Liver (tissue), 8 donors: ENCODE measurements at regions not wholly inside any gene's neighbourhood (a gene's known extent, or its start where the extent isn't known, plus 50 kb on each side); places are given as distances from the start of the nearest gene placed in this dataset.

Source experiments
- DNase-seq: peaks from one replicate; pipeline ENCODE4 v3.0.0-alpha.2; 2017; ENCODE audit warnings: low spot score
- H3K27ac ChIP-seq, 2 donors: one replicate each; pipeline ENCODE4 v1.7.0; 2013; ENCODE audit warnings: inconsistent platforms in 2 of 2, low read length in 2 of 2, control low read depth in 1 of 2, low read depth in 1 of 2, mild to moderate bottlenecking in 1 of 2
- H3K27me3 ChIP-seq, 4 donors: one replicate each; pipeline versions ENCODE4 v1.6.1 to v1.7.0; 2013; ENCODE audit warnings: low read length in 3 of 4, inconsistent platforms in 1 of 4, mild to moderate bottlenecking in 1 of 4, moderate library complexity in 1 of 4; ENCODE audit not compliant: control insufficient read depth in 4 of 4, insufficient read depth in 4 of 4
- H3K36me3 ChIP-seq, 4 donors: one replicate each; pipeline versions ENCODE4 v1.6.1 to v1.7.0; 2013; ENCODE audit warnings: low read length in 3 of 4, mild to moderate bottlenecking in 3 of 4, low read depth in 1 of 4, moderate library complexity in 1 of 4; ENCODE audit not compliant: control insufficient read depth in 4 of 4, insufficient read depth in 3 of 4
- H3K4me1 ChIP-seq, 4 donors: one replicate each; pipeline versions ENCODE4 v1.6.1 to v1.7.0; 2013; ENCODE audit warnings: low read length in 3 of 4, mild to moderate bottlenecking in 3 of 4, moderate library complexity in 1 of 4; ENCODE audit not compliant: control insufficient read depth in 4 of 4, insufficient read depth in 4 of 4
- H3K4me3 ChIP-seq, 3 donors: one replicate each; pipeline versions ENCODE4 v1.6.1 to v1.7.0; 2013; ENCODE audit warnings: low read length in 3 of 3, control low read depth in 1 of 3, low read depth in 1 of 3, mild to moderate bottlenecking in 1 of 3
- H3K9ac ChIP-seq, 2 donors: one replicate each; pipeline ENCODE4 v1.7.0; 2013; ENCODE audit warnings: low read length in 2 of 2, mild to moderate bottlenecking in 2 of 2, moderate library complexity in 2 of 2, control low read depth in 1 of 2, low read depth in 1 of 2
- H3K9me3 ChIP-seq, 4 donors: one replicate each; pipeline versions ENCODE4 v1.6.1 to v1.7.0; 2013; ENCODE audit warnings: low read length in 3 of 4; ENCODE audit not compliant: control insufficient read depth in 4 of 4
- ATF3 ChIP-seq: IDR thresholded peaks from 2 replicates; pipeline ENCODE4 v1.6.1; 2016; ENCODE audit warnings: antibody characterized with exemption
- CTCF ChIP-seq: fragments of 150-350 bp; IDR thresholded peaks from 2 replicates; pipeline ENCODE4 v1.5.1; 2017; ENCODE audit warnings: improper control_type of control experiment, low read depth, low read length; ENCODE audit not compliant: missing input control
- EGR1 ChIP-seq, 2 donors: IDR thresholded peaks; 2 replicates each; pipeline ENCODE4 v1.6.1; 2016 to 2018; ENCODE audit warnings: antibody characterized with exemption in 2 of 2, low read depth in 2 of 2
- FOXA1 ChIP-seq: IDR thresholded peaks from 2 replicates; pipeline ENCODE4 v1.6.1; 2016; ENCODE audit warnings: antibody characterized with exemption
- FOXA2 ChIP-seq: IDR thresholded peaks from 2 replicates; pipeline ENCODE4 v1.6.1; 2016; ENCODE audit warnings: antibody characterized with exemption
- HNF4A ChIP-seq, 2 donors: conservative IDR thresholded peaks; 2 replicates each; pipeline ENCODE4 v1.6.1; 2016; ENCODE audit warnings: antibody characterized with exemption in 2 of 2, mild to moderate bottlenecking in 2 of 2
- HNF4G ChIP-seq: IDR thresholded peaks from 2 replicates; pipeline ENCODE4 v1.6.1; 2016; ENCODE audit warnings: antibody characterized with exemption
- JUND ChIP-seq, 2 donors: IDR thresholded peaks; 2 replicates each; pipeline ENCODE4 v1.6.1; 2016; ENCODE audit warnings: antibody characterized with exemption in 2 of 2
- MAX ChIP-seq: IDR thresholded peaks from 2 replicates; pipeline ENCODE4 v1.6.1; 2016; ENCODE audit warnings: antibody characterized with exemption
- NR2F2 ChIP-seq: IDR thresholded peaks from 2 replicates; pipeline ENCODE4 v1.6.1; 2016; ENCODE audit warnings: antibody characterized with exemption
- RAD21 ChIP-seq, 2 donors: IDR thresholded peaks; 2 replicates each; pipeline ENCODE4 v1.6.1; 2016; ENCODE audit warnings: antibody characterized with exemption in 2 of 2, mild to moderate bottlenecking in 2 of 2
- REST ChIP-seq: IDR thresholded peaks from 2 replicates; pipeline ENCODE4 v1.6.1; 2016; ENCODE audit warnings: antibody characterized with exemption, mild to moderate bottlenecking
- RXRA ChIP-seq, 2 donors: IDR thresholded peaks; 2 replicates each; pipeline ENCODE4 v1.6.1; 2017 to 2018; ENCODE audit warnings: antibody characterized with exemption in 2 of 2, mild to moderate bottlenecking in 1 of 2
- SP1 ChIP-seq: IDR thresholded peaks from 2 replicates; pipeline ENCODE4 v1.6.1; 2018; ENCODE audit warnings: antibody characterized with exemption, mild to moderate bottlenecking
- TAF1 ChIP-seq: conservative IDR thresholded peaks from 2 replicates; pipeline ENCODE4 v1.6.1; 2016; ENCODE audit warnings: antibody characterized with exemption, mild to moderate bottlenecking
- YY1 ChIP-seq: IDR thresholded peaks from 2 replicates; pipeline ENCODE4 v1.6.1; 2016; ENCODE audit warnings: antibody characterized with exemption, mild to moderate bottlenecking
- ZBTB33 ChIP-seq: IDR thresholded peaks from 2 replicates; pipeline ENCODE4 v1.6.1; 2016; ENCODE audit warnings: antibody characterized with exemption
- WGBS: extraction: QIAGEN DNeasy Blood & Tissue Kit; methylation state at CpG from one replicate; pipeline ENCODE4 v1.1.7; 2013; 5-methylcytosine and 5-hydroxymethylcytosine counted together
- donor health status: healthy.
- donor health status: healthy.
- donor health status: healthy.
- donor health status: healthy.
- donor health status: healthy.

- peaks cover 5 to 27% (median 13%) of the 10 kb centered on the region in 4 donors for H3K4me1 ChIP-seq
- no peaks in the 10 kb centered on the region for H3K27me3 ChIP-seq
- H3K27ac ChIP-seq: no peak overlapping the region
- TF ChIP-seq EGR1 (IDR thresholded peaks at IDR 0.05; ENCODE audit: low read depth in 2 of 2) (no peak), JUND (IDR thresholded peaks at IDR 0.05) (no peak), NR2F2 (no peak), HNF4A (conservative IDR thresholded peaks at IDR 0.05) (no peak), FOXA1 (no peak), HNF4G (no peak), FOXA2 (no peak), SP1 (no peak), MAX (no peak), ATF3 (no peak), CTCF (no peak), REST (no peak), TAF1 (no peak), YY1 (no peak), RAD21 (IDR thresholded peaks at IDR 0.05) (no peak)
- H3K36me3 ChIP-seq: no peaks in the 10 kb centered on the region
- H3K4me3 ChIP-seq: no peak overlapping the region
- no peak for DNase-seq
- H3K9ac ChIP-seq: no peak overlapping the region
- H3K9me3 ChIP-seq: no peaks in the 10 kb centered on the region
- 89% methylated on average over 5 of the region's 5 CpGs for WGBS
Observed at GRCh38 chr1:58966917-58967740, 183.3 kb upstream of the JUN start.

- TF ChIP-seq TAF1 (peak; percentile 16), FOXA1 (no peak), RAD21 (IDR thresholded peaks at IDR 0.05) (peak; percentile 67 to 74), NR2F2 (peak; percentile 63), RXRA (IDR thresholded peaks at IDR 0.05) (peak; percentile 59 to 76), EGR1 (IDR thresholded peaks at IDR 0.05; ENCODE audit: low read depth in 2 of 2) (no peak), REST (peak; percentile 55), ATF3 (peak; percentile 42), HNF4G (no peak), MAX (peak; percentile 57), SP1 (peak; percentile 72), YY1 (peak; percentile 96), FOXA2 (no peak), ZBTB33 (peak; percentile 22), JUND (IDR thresholded peaks at IDR 0.05) (peak; percentile 46 to 55), HNF4A (conservative IDR thresholded peaks at IDR 0.05) (peak; percentile 62 to 67)
- H3K4me1 ChIP-seq: peaks cover 5 to 31% (median 15%) of the 10 kb centered on the region in 4 donors
- H3K36me3 ChIP-seq: no peaks in the 10 kb centered on the region
- H3K9ac ChIP-seq: peak overlapping the region; percentile 78 to 79
- no peak overlapping the region for H3K4me3 ChIP-seq
- peak overlapping the region; percentile 93 to 94 for H3K27ac ChIP-seq
- no peaks in the 10 kb centered on the region for H3K9me3 ChIP-seq
- no peaks in the 10 kb centered on the region for H3K27me3 ChIP-seq
- 8% methylated on average over 4 of the region's 4 CpGs for WGBS
- no peak for DNase-seq
Observed at GRCh38 chr1:58968360-58968952, 184.6 kb upstream of the JUN start.
